Endodermal cell (in vitro differentiated cells): ENCODE measurements at regions not wholly inside any gene's neighbourhood (a gene's known extent, or its start where the extent isn't known, plus 50 kb on each side); places are given as distances from the start of the nearest gene placed in this dataset.

Source experiments
- DNase-seq: peaks from one replicate; pipeline ENCODE4 v3.0.0-alpha.2; 2017
- H3K27ac ChIP-seq: 2 replicates; pipeline ENCODE4 v1.5.1; 2013; ENCODE audit warnings: mild to moderate bottlenecking, low read depth, low read length, moderate library complexity
- H3K27me3 ChIP-seq: 2 replicates; pipeline ENCODE4 v1.6.1; 2013; ENCODE audit warnings: mild to moderate bottlenecking, low read length, moderate library complexity; ENCODE audit not compliant: insufficient read depth, control insufficient read depth, poor library complexity, severe bottlenecking
- H3K36me3 ChIP-seq: 2 replicates; pipeline ENCODE4 v1.7.0; 2013; ENCODE audit warnings: mild to moderate bottlenecking, low read length, moderate library complexity; ENCODE audit not compliant: control insufficient read depth, insufficient read depth
- H3K4me1 ChIP-seq: one replicate; pipeline ENCODE4 v1.7.0; 2013; ENCODE audit warnings: low read length; ENCODE audit not compliant: control insufficient read depth, insufficient read depth
- H3K4me3 ChIP-seq: 2 replicates; pipeline ENCODE4 v1.5.1; 2013; ENCODE audit warnings: mild to moderate bottlenecking, low read length, moderate library complexity
- H3K9ac ChIP-seq: 2 replicates; pipeline ENCODE4 v1.6.1; 2013; ENCODE audit warnings: mild to moderate bottlenecking, low read length, moderate library complexity; ENCODE audit not compliant: poor library complexity, severe bottlenecking; ENCODE audit errors: extremely low read depth
- H3K9me3 ChIP-seq: 2 replicates; pipeline ENCODE4 v1.6.1; 2013; ENCODE audit warnings: mild to moderate bottlenecking, low read length, moderate library complexity; ENCODE audit not compliant: control insufficient read depth
- H3K27ac Mint-ChIP-seq: 2 replicates; pipeline ENCODE4 v1.8.0; 2020; ENCODE audit warnings: mixed read lengths
- H3K27me3 Mint-ChIP-seq: 2 replicates; pipeline ENCODE4 v1.8.0; 2021; ENCODE audit warnings: mild to moderate bottlenecking, mixed read lengths; ENCODE audit not compliant: insufficient read depth
- H3K36me3 Mint-ChIP-seq: 2 replicates; pipeline ENCODE4 v1.8.0; 2020; ENCODE audit warnings: low read depth, mixed read lengths
- H3K4me1 Mint-ChIP-seq: 2 replicates; pipeline ENCODE4 v1.8.0; 2020; ENCODE audit warnings: mixed read lengths
- H3K4me3 Mint-ChIP-seq: 2 replicates; pipeline ENCODE4 v1.8.0; 2020; ENCODE audit warnings: mild to moderate bottlenecking, moderate library complexity, mixed read lengths
- H3K9me3 Mint-ChIP-seq: 2 replicates; pipeline ENCODE4 v1.8.0; 2020; ENCODE audit warnings: mild to moderate bottlenecking, mixed read lengths
- CTCF ChIP-seq: fragments of 200-600 bp; sonication (generic); conservative IDR thresholded peaks from 2 replicates; pipeline ENCODE4 v1.5.0; 2021; ENCODE audit warnings: antibody characterized with exemption, mild to moderate bottlenecking
- WGBS, 2 experiments: methylation state at CpG; one replicate each; pipeline versions ENCODE4 v1.1.5 to v1.1.7; 2013; ENCODE audit warnings: missing lambda C conversion rate in 2 of 2, mixed read lengths in 1 of 2; ENCODE audit not compliant: insufficient coverage in 1 of 2, insufficient read length in 1 of 2; 5-methylcytosine and 5-hydroxymethylcytosine counted together

DNA sequence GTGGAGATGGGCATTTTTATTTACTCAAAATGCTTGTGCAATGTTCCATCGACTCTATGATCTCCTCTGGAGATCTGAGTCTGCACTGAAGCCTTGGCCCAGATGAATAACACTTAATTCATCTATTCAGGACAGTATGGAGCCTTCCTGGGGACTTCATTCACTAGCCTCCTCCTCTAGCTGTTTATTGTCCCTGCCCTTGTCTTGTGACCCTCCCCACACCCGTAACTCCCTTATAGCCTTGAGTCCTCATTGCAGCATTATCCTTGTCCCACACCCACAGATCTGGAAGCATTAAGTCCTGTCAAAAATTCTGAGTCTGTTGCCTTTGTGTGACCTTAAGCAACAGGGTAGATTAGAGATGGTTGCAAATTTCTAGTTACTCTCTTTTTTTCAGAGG lies 138.3 kb upstream of the LMO4 start:
- TF ChIP-seq CTCF: no peak
- H3K4me1 ChIP-seq: peaks cover 2% of the 10 kb centered on the region
- H3K9ac ChIP-seq: no peak overlapping the region
- H3K4me3 ChIP-seq: no peak overlapping the region
- H3K9me3 ChIP-seq: peaks cover 15% of the 10 kb centered on the region
- WGBS, 2 experiments: 95 to 96% methylated on average over 2 of the region's 2 CpGs
- H3K4me3 Mint-ChIP-seq: no peak overlapping the region
- H3K9me3 Mint-ChIP-seq: peaks cover 12% of the 10 kb centered on the region
- peaks cover 15% of the 10 kb centered on the region for H3K4me1 Mint-ChIP-seq
- DNase-seq: no peak
- H3K27ac Mint-ChIP-seq: no peak overlapping the region
- H3K36me3 Mint-ChIP-seq: no peaks in the 10 kb centered on the region
- H3K27me3 ChIP-seq: no peaks in the 10 kb centered on the region
- H3K36me3 ChIP-seq: no peaks in the 10 kb centered on the region
- no peak overlapping the region for H3K27ac ChIP-seq
- peaks cover 36% of the 10 kb centered on the region for H3K27me3 Mint-ChIP-seq

DNA sequence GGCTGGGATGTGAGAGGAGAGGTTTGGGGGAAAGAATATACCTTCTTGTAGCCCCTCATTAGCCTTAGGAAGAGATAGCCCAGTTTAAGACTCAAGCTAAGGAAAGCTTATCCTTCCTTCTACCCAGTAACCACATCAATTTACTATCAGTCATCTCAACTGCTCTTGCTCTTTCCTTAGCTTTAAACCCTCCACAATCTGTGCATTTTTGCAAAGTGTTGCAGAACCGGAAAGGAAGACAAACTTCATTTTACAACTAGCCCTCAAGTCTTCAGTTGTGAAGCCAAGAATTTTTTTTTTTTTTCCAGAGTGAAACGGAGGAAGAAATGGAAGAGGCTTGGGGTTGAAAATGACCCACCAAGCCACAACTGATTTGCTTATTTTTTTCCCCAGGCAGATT lies 137.0 kb upstream of the LMO4 start:
- H3K27ac ChIP-seq: no peak overlapping the region
- 89 to 100% methylated on average over 1 to 2 of the region's 2 CpGs for WGBS, 2 experiments
- H3K27me3 Mint-ChIP-seq: peaks cover 31% of the 10 kb centered on the region
- H3K36me3 ChIP-seq: no peaks in the 10 kb centered on the region
- no peak for TF ChIP-seq CTCF
- no peaks in the 10 kb centered on the region for H3K27me3 ChIP-seq
- no peak overlapping the region for H3K9ac ChIP-seq
- H3K9me3 Mint-ChIP-seq: peaks cover 12% of the 10 kb centered on the region
- no peak overlapping the region for H3K4me3 ChIP-seq
- H3K36me3 Mint-ChIP-seq: no peaks in the 10 kb centered on the region
- H3K4me1 Mint-ChIP-seq: peaks cover 15% of the 10 kb centered on the region
- H3K9me3 ChIP-seq: peaks cover 18% of the 10 kb centered on the region
- H3K27ac Mint-ChIP-seq: no peak overlapping the region
- no peak for DNase-seq
- H3K4me1 ChIP-seq: peaks cover 2% of the 10 kb centered on the region
- no peak overlapping the region for H3K4me3 Mint-ChIP-seq

GRCh38 chr1:87194271-87194774 lies 134.4 kb upstream of the LMO4 start:
- no peak overlapping the region for H3K4me3 Mint-ChIP-seq
- H3K4me1 Mint-ChIP-seq: peaks cover 14% of the 10 kb centered on the region
- no peaks in the 10 kb centered on the region for H3K36me3 ChIP-seq
- no peaks in the 10 kb centered on the region for H3K36me3 Mint-ChIP-seq
- no peaks in the 10 kb centered on the region for H3K27me3 ChIP-seq
- H3K27me3 Mint-ChIP-seq: peaks cover 19% of the 10 kb centered on the region
- TF ChIP-seq CTCF: no peak
- H3K9me3 ChIP-seq: peaks cover 18% of the 10 kb centered on the region
- 100% methylated on average over 1 of the region's 1 CpG; no CpG with 5 or more reads in 1 of the 2 experiments for WGBS, 2 experiments
- DNase-seq: no peak
- H3K4me3 ChIP-seq: no peak overlapping the region
- peaks cover 2% of the 10 kb centered on the region for H3K4me1 ChIP-seq
- H3K27ac ChIP-seq: no peak overlapping the region
- no peak overlapping the region for H3K27ac Mint-ChIP-seq
- no peak overlapping the region for H3K9ac ChIP-seq
- peaks cover 12% of the 10 kb centered on the region for H3K9me3 Mint-ChIP-seq
